HFFc6 (cell line): ENCODE measurements at regions not wholly inside any gene's neighbourhood (a gene's known extent, or its start where the extent isn't known, plus 50 kb on each side); places are given as distances from the start of the nearest gene placed in this dataset.

ENCODE experiments used
- DNase-seq: peaks from one replicate; pipeline ENCODE4 v3.0.0-alpha.2; 2018
- H3K27ac Mint-ChIP-seq: 2 replicates; pipeline ENCODE4 v1.8.0; 2020; ENCODE audit warnings: mild to moderate bottlenecking, mixed read lengths
- H3K27me3 Mint-ChIP-seq: 2 replicates; pipeline ENCODE4 v1.8.0; 2021; ENCODE audit warnings: mild to moderate bottlenecking, moderate library complexity, mixed read lengths; ENCODE audit not compliant: insufficient read depth
- H3K36me3 Mint-ChIP-seq: 2 replicates; pipeline ENCODE4 v1.8.0; 2021; ENCODE audit warnings: low read depth, mixed read lengths
- H3K4me1 Mint-ChIP-seq: 2 replicates; pipeline ENCODE4 v1.8.0; 2020; ENCODE audit warnings: low read depth, mixed read lengths
- H3K4me3 Mint-ChIP-seq: 2 replicates; pipeline ENCODE4 v1.8.0; 2020; ENCODE audit warnings: mild to moderate bottlenecking, moderate library complexity, mixed read lengths
- H3K9me3 Mint-ChIP-seq: 2 replicates; pipeline ENCODE4 v1.8.0; 2020; ENCODE audit warnings: mild to moderate bottlenecking, mixed read lengths
- CTCF ChIP-seq: fragments of 200-600 bp; sonication (generic); IDR thresholded peaks from 2 replicates; pipeline ENCODE4 v1.5.0; 2021; ENCODE audit warnings: antibody characterized with exemption, mild to moderate bottlenecking

- H3K27ac Mint-ChIP-seq, result no peak overlapping the region
- TF ChIP-seq CTCF, result no peak
- no peaks in the 10 kb centered on the region for H3K27me3 Mint-ChIP-seq
- no peak overlapping the region for H3K4me3 Mint-ChIP-seq
- no peaks in the 10 kb centered on the region; the same call in 1 of the 2 replicates for H3K36me3 Mint-ChIP-seq
- no peak for DNase-seq
- H3K4me1 Mint-ChIP-seq, result no peaks in the 10 kb centered on the region
- H3K9me3 Mint-ChIP-seq, result peaks cover 64% of the 10 kb centered on the region
These were observed 1020.6 kb downstream of the SLC16A7 start for GRCh38 chr12:60616400-60616799.

GRCh38 chr12:60630796-60631195, 1035.0 kb downstream of the SLC16A7 start:
- Mint-ChIP-seq H3K27me3 (no peaks in the 10 kb centered on the region), H3K27ac (no peak overlapping the region), H3K9me3 (peaks cover 4% of the 10 kb centered on the region; the same call in 1 of the 2 replicates), H3K4me1 (no peaks in the 10 kb centered on the region), H3K4me3 (no peak overlapping the region), H3K36me3 (no peaks in the 10 kb centered on the region)
- TF ChIP-seq CTCF, result no peak
- DNase-seq, result no peak

GRCh38 chr12:60644076-60644475, 1048.2 kb downstream of the SLC16A7 start:
- H3K27ac Mint-ChIP-seq, result no peak overlapping the region
- no peak overlapping the region for H3K4me3 Mint-ChIP-seq
- peaks cover 8% of the 10 kb centered on the region; the same call in 1 of the 2 replicates for H3K36me3 Mint-ChIP-seq
- peaks cover 52% of the 10 kb centered on the region for H3K9me3 Mint-ChIP-seq
- no peaks in the 10 kb centered on the region for H3K27me3 Mint-ChIP-seq
- no peaks in the 10 kb centered on the region for H3K4me1 Mint-ChIP-seq
- DNase-seq, result no peak
- no peak for TF ChIP-seq CTCF

- Mint-ChIP-seq H3K36me3 (no peaks in the 10 kb centered on the region), H3K9me3 (peaks cover 51% of the 10 kb centered on the region), H3K4me1 (no peaks in the 10 kb centered on the region), H3K4me3 (no peak overlapping the region), H3K27ac (no peak overlapping the region), H3K27me3 (no peaks in the 10 kb centered on the region)
- no peak for TF ChIP-seq CTCF
- DNase-seq, result no peak
These were observed 1071.1 kb downstream of the SLC16A7 start for GRCh38 chr12:60666895-60667294.

GRCh38 chr12:60672949-60673348, 1077.1 kb downstream of the SLC16A7 start:
- no peak for DNase-seq
- no peaks in the 10 kb centered on the region for H3K27me3 Mint-ChIP-seq
- TF ChIP-seq CTCF, result no peak
- H3K9me3 Mint-ChIP-seq, result peaks cover 48% of the 10 kb centered on the region
- no peak overlapping the region for H3K27ac Mint-ChIP-seq
- no peaks in the 10 kb centered on the region for H3K36me3 Mint-ChIP-seq
- no peaks in the 10 kb centered on the region for H3K4me1 Mint-ChIP-seq
- no peak overlapping the region for H3K4me3 Mint-ChIP-seq
